ENCODE measurements at regions not wholly inside any gene's neighbourhood (a gene's known extent, or its start where the extent isn't known, plus 50 kb on each side); places are given as distances from the start of the nearest gene placed in this dataset.
"Not testable (repeated sequence)": the region's sequence is repeated elsewhere in the genome, so short reads cannot be mapped to it uniquely, and the experiment has no call there.

DNA sequence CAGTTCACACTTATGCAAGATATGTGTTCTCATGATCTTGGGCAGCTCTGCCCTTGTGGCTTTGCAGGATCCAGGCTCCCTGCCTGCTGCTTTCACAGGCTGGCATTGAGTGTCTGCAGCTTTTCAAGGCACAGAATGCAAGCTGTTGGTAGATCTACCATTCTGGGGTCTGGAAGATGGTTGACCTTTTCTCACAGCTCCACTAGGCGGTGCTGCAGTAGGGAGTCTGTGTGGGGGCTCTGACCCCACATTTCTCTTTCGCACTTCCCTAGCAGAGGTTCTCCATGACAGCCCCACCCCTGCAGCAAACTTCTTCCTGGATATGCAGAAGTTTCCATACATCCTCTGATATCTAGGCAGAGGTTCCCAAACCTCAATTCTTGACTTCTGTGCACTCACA, 500.5 kb downstream of the BRINP3 start:
- no peak for DNase-seq

DNA sequence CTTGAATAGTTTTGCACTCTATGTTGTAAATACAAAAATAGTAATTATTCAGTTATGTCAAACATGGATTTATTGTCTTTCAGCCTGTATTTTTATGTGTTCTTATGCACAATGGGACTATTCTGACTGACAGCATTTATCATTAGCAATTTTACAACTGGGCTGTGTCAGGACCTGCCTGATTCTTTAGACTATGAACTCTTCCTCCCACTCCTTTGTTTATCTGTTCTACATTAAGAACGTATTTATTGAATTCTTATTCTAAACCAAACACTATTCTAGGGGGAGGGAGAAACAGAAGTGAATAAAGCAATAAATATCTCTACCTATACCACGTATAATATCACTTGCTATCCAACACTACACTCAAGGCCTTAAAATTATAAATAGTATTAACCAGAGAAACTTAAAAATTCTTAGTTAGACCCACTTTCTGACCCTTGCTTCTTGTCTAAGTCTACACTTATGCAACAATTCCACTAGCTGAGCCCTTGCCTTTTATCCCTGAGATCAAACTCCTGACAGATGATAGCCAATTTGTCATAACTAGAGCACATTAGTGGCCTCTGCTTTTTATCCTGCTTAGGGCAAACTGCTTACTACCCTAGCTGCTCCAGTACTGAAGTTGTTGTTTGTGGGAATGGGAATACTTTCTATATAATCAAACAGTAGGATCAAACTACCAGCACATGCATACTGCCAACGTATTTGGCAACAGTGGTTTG, 494.3 kb downstream of the BRINP3 start:
- no peak for DNase-seq

DNA sequence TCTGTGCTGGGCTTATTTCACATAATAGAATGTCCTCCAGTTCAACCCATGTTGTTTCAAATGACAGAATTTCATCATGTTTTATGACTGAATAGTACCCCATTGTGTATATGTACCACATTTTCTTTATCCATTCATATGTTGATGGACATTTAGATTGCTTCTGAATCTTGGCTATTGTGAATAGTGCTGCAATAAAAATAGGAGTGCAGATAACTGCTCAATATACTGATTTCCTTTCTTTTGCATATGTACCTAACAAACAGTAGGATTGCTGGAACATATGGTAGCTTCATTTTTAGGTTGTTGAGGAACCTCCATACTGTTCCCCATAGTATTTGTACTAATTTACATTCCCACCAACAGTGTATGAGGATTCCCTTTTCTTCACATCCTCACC, 491.1 kb downstream of the BRINP3 start:
- no peak for DNase-seq

DNA sequence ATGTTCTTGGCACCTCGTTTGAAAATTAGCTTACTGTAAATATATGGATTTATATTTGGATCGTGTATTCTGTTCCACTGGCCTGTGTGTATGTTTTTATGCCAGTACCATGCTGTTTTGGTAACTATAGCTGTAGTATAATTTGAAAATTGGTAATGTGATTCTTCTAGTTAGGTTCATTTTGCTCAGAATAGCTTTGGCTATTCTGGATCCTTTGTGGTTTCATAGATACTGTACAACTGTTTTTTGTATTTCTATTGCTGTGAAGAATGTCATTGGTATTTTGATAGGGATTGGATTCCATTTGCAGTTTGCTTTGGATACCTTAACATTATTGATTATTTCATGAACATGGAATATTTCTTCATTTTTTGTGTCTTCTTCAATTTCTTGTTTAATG, 490.2 kb downstream of the BRINP3 start:
- DNase-seq = no peak

DNA sequence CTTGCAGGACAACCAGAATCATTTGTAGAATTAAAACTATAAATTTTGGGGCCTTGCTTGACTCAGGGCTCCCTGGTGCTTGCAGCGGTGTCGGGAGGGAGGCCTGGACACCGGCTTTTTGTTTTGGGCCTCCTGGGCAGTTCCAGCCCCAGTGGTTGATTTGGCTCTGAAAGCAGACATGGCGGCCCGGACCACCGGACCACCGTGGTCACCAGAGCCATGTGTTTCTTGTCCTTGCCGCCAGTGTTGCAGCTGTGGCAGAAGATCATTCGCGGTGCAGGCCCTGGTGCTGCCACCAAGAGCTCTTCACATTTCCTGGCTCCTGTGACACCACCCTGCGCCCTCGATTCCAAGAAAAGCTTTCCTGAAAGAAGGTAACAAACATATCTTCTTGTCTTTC, 484.8 kb downstream of the BRINP3 start:
- DNase-seq = no peak

DNA sequence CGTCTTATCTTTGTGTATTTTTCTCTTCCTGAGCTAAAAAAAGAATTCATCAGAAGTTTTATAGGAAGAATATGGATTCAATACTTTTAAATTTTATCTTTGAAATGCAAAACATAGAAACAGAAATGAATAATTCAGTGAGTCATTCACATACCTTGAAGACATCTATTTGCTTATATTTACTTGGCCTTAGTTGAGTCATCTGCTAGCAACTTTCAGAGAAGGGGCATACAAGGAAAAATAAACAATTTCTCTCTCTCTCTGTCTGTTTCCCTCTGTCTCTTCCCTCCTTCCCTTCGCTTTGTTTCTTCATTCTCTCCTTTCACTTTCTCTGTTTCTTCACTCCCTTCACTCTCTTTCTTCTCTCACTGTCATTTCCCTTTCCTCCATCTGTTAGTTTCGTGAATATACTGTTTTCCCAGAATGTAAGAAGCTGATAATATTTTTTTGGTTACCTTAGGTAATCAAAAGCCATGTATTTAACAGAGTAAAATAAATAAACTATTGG, 477.2 kb downstream of the BRINP3 start:
- no peak for DNase-seq

DNA sequence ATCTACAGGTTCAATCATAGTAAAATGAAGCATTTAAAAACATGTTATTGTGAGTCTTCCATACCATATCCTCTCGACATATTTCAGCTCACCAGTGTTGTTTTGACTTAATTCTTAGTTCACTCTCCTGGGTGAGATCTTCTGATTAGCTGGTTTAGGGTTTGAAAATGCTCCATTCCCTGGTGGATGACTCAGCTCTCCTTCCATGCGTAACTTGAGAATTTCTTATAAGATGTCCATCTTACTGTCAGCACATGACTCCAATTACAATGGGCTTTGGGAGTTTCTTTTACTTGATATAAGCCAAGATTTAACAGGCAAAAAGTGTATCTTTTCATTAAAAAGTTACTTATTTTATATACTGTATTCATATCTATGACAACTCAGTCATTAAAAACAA, 476.5 kb downstream of the BRINP3 start:
- no peak for DNase-seq

DNA sequence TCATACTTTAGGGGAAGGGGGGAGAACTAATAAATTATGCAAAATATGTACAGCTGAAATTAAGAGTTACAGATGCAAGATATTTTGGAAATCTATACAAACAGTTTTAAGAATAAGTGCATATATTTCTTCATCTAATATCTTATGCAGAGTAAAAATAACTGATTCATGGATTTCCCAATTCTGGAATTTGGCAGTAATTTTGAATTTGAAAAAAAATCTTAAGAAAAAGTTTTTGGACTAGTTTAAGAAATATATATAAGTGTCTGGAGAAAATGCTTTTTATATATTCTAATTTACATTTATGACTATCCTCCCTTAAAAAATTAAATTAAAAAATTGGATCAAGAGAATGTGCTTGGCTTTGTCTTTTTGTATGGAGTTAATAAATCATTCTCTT, 474.3 kb downstream of the BRINP3 start:
- no peak for DNase-seq

DNA sequence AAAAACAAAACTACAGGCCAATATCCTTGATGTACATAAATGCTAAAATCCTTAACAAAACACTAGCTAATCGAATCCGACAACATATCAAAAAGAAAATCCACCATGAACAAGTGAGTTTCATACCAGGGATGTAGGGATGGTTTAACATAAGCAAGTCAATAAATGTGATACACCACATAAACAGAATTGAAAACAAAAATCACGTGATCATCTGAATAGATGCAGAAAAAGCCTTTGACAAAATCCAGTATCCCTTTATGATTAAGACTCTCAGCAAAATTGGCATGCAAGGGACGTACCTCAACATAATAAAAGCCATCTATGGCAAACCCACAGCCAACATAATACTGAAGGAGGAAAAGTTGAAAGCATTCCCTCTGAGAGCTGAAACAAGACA, 466.1 kb downstream of the BRINP3 start:
- DNase-seq = no peak

DNA sequence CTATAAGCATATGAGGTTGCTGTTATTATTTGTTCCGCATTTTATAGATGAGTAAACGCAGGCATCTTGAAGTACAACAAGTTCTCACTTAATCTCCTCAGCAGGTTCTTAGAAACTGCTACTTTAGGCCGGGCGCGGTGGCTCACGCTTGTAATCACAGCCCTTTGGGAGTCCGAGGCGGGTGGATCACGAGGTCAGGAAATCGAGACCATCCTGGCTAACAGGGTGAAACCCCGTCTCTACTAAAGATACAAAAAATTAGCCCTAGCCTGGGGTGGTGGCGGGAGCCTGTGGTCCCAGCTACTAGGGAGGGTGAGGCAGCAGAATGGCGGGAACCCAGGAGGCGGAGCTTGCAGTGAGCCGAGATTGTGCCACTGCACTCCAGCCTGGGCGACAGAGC, 458.5 kb downstream of the BRINP3 start:
- DNase-seq = not testable (repeated sequence)

DNA sequence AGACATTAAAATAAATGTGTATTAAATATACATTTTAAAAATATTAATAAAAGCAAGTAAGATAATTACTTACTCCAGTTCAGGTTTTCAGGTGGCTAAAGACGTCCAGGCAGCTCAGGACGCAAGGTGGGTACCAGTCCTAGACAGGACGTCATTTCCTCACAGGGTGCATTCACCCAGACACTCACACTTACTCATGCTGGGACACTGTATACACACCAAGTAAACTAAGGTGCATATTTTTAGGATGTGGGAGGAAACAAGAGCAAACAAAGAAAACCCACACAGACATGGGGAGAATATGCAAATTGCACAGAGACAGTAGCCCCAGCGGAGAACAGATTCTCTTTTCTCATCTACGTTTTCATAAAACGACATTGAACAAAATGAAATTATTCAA, 457.9 kb downstream of the BRINP3 start:
- DNase-seq = no peak

DNA sequence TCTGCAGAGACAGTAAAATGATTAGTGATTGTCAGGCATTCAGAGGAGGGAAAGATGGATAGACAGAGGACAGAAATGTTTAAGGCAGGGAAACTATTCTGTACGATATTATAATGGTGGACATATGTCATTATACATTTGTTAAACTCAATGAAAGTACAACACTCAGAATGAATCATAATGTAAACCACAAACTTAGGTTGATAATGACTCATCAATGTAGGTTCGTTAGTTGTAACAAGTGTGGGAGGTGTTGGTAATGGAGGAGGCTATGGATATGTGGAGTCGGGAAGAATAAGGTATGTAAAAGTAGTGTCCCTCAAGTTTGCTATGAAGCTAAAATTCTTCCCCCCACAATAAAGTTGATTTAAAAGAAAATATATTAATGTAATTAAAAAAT, 455.0 kb downstream of the BRINP3 start:
- DNase-seq = no peak

DNA sequence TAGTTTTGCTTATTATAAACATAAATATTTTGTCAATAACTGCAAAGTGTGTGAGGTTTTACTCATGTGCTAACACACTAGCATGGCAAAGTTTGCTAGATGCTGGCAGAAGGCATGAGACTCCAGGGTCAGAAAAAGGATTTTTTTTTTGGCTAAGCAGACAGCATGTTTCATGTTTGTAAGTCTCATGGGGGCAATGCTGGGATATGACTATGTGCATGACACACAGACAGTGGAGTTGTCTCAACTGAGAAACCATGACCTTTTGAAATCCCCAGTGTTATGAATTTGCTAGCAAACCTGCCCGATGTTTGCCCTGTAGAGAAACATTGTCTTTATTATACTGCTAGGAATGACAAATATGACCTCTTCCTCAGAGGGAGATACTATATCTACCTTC, 448.2 kb downstream of the BRINP3 start:
- DNase-seq = no peak

DNA sequence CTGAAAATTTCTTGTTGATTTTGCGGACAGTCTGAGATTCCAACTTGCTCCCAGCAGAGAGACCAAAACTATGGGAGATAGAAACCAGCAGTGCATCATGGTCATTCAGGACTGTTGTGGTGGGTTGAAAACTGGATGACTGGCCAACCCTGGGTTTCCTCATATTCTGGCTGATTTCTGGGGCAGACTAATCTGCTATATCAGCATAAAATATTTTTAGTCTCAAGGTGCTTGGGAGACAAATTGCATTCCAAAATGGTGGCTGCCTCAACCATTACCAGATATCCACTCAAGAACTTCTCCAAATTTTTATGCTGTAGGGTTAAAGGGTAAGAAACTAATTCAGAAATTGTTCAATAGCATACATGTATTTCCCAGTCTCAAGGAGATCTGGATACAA, 434.0 kb downstream of the BRINP3 start:
- DNase-seq = no peak

DNA sequence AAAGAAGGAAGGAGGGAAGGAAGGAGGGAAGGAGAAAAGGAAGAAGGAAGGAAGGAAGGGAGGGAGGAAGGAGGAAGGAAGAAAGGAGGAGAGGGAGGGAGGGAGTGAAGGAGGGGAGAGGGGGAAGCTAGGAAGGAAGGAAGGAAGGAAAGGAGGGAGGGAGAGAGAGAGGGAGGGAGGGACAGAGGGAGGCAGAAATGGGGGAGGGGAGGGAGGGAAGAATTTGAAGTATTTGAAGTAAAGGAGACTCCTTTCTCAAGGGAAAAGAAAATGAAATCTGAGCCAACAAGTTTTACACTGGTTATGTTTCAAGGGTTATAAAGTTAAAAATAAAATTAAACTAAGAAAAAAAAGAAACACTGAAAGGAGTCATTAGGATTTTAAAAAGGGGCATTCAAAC, 431.4 kb downstream of the BRINP3 start:
- DNase-seq = no peak

All from NCI-H2081 treated with DMSO at 0.1 percent for 48 hours (cell line).